AG08396 (cell line): ENCODE measurements at regions not wholly inside any gene's neighbourhood (a gene's known extent, or its start where the extent isn't known, plus 50 kb on each side); places are given as distances from the start of the nearest gene placed in this dataset.
"Not testable (repeated sequence)": the region's sequence is repeated elsewhere in the genome, so short reads cannot be mapped to it uniquely, and the experiment has no call there.

ENCODE experiments used
- DNase-seq: peaks from one replicate; pipeline ENCODE4 v3.0.0; 2012; ENCODE audit warnings: low spot score, mixed read lengths

- DNase-seq = no peak
Observed at GRCh38 chr12:96085475-96085874, 50.1 kb upstream of the LTA4H start.

GRCh38 chr12:96086190-96086589, 50.8 kb upstream of the LTA4H start:
- not testable (repeated sequence) for DNase-seq

GRCh38 chr12:96091833-96092232, 56.4 kb upstream of the LTA4H start:
- no peak for DNase-seq

GRCh38 chr12:96093543-96094196, 58.3 kb upstream of the LTA4H start:
- DNase-seq = no peak

DNA sequence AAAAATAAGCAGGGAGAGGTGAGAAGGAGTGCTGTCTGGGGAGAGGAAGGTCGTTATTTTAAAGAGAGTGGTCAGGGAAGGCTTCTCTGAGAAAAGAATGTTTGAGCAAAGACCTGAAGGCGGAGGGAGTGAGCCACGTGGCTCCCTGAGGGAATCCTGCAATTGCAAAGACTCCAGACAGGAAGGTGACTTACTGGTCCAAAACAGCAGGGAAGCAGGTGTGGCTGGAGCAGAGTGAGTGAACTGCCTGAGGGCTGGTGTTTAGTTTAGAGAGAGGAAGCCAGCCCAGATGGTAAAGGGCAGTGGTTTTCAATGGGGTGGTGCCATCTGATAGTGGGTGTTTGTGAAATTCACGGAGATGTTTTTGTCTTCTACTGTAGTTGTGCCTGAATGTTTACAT, 58.8 kb upstream of the LTA4H start:
- no peak for DNase-seq

DNA sequence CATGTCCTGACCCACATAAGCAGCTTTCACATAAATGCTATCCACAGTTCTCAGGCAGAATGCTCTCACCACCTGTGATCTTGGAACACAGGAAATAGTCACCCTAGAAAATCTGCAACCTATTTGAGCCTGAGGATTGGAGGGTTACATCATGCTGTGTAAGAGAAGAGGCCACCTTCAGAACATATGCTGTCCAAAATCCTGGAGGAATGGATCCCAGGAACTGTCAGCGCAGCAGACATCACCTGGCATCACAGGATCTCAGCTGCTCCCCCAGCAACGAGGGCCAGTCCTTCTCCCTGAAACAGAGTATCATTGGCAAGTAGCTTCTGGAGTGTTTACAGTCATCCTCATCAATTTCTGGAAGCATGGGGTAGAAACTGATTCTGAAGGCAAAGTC, 63.2 kb upstream of the LTA4H start:
- DNase-seq = no peak

- DNase-seq = no peak
Observed at GRCh38 chr12:96099421-96099820, 64.0 kb upstream of the LTA4H start.

DNA sequence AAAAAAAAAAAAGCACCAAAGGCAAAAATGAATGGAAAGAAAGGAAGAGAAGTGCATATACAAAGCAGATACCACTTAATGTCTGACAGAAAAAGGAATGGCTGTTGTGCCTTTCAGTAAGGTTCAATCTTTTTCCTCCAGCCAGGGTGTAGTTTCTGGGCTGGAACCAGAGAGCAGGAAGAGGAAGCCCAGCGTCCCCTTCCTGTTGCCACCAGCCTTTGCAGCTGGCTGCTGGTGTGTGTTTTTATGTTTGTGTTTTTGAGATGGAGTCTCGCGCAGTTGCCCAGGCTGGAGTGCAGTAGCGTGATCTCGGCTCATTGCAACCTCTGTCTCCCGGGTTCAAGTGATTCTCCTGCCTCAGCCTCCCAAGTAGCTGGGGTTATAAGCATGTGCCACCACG, 64.6 kb upstream of the LTA4H start:
- DNase-seq = no peak

DNA sequence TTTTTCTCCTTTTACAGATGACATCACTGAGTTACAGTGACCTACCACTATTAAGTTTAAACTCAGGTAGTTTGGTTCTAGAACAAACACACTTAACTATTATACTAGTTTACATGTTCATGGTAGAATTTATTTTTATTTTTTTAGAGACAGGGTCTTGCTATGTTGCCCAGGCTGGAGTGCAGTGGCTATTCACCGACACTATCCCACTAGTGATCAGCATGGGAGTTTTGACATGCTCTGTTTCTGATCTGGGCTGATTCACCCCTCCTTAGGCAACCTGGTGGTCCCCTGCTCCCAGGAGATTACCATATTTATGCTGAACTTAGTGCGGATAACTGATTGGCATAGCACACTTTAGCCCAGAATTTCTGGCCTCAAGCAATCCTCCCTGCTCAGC, 66.4 kb upstream of the LTA4H start:
- no peak for DNase-seq

DNA sequence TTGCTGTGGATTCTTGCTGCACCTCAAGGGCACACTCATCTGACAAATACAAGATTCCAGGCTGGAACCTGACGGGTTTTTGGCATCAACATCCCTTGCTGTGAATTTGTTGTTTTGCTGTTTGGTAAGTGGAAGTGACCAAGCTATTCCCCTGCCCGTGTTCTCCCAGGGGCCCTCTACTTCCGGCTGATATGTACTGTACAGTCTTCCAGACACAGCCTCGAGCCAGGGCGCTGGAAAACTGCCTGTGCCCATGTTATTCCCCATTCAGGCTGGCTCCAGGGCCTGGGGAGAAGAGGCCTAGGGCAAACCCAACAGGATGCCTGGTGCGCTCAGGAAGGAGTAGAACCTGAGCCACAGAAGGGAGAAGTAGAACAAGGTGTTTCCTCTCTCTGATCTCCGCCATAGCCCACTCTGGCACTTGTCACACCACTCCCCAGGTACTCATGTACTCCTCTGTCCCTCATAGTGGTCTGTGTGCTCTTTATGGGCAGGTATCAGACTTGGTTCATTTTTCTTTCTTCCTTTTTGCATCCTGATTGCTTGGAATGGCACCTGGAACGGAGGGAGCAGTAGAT, 67.8 kb upstream of the LTA4H start:
- DNase-seq = no peak

DNA sequence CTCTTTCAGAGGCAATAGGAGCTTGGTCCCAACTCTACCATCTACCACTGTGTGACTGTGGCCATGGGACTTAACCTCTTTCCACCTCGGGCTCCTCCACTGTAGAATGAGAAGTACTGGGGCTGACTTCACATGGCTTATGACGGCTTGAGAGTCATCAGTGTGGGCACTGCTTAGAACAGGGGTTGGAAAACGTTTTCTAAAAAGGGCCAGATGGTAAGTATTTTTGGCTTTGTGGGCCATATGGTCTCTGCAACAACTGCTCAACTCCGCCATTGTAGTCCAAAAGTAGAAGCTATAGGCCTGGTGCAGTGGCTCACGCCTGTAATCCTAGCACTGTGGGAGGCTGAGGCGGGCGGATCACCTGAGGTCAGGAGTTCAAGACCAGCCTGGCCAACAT, 69.2 kb upstream of the LTA4H start:
- no peak for DNase-seq

GRCh38 chr12:96106137-96106536, 70.8 kb upstream of the LTA4H start:
- DNase-seq = no peak

GRCh38 chr12:96107236-96107635, 71.8 kb upstream of the LTA4H start:
- no peak for DNase-seq

DNA sequence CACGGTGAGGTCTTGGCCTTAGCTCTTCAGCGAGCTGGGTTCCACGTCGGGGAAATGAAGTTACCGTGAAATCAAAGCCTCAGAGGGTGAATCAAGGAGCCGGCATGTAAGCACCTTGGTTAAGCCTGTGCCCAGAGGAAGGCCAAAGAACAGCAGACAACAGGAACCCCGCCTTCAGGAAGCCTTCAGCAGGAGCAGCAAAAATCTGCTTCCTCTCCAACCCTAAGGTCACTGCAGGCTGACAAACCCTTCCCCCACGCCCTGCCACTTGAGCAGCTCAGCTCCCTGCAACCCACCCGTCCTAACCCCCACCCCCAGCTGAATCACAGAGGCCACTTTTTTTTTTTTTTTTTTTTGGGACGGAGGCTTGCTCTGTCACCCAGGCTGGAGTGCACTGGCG, 72.9 kb upstream of the LTA4H start:
- DNase-seq = no peak

- not testable (repeated sequence) for DNase-seq
Observed at GRCh38 chr12:96108941-96109340, 73.6 kb upstream of the LTA4H start.

DNA sequence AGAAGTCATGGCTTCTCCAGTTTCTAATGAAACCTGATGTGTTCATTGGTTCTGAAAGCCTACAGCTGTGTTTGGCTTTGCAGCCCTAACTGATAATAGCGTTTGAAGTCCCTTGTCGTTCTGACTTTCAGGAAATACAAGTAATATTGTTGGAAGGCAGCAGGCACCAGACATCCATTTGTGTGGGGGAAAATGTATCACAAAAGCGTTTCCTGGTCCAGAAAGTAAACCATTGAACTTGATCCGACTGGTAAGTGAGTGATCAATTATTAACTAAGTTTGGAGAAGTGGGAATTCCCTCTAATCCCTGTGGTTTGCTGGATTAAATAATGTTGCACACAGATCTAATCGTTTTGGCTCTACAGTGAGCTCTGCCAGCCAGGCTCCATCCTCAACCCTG, 77.3 kb upstream of the LTA4H start:
- no peak for DNase-seq

GRCh38 chr12:96117460-96117859, 76.7 kb upstream of the ELK3 start:
- DNase-seq = no peak

DNA sequence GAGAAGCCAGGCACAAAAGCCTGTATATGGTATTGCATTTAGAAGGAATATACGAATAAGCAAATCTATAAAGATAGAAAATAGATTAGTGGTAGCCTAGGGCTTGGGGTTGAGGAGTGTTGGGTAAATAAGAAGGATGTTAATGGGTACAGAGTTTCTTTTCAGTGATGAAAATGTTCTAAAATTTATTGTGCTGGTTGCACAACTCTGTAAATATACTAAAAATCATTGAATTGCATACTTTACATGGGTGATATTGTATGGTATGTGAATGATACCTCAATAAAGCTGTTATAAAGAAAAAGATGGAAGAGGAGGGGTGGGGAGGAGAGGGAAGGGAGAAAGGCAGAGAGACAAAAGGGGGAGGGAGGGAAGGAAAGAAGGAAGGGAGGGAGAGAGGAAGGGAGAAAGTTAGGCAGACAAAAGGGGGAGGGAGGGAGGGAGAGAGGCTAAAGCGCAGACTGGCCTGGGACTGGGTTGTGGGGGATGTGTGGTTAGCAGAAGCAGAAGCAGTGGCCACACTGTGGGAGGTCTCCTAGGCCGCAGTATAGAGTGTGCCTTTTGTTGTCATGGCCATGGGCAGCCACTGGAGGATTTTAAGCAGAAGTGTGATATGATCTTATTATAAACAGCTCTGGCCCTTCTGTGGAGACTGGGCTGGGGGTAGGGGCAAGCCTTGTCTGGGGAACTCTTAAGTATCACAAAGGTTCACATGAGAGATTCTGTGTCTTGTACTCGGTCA, 73.6 kb upstream of the ELK3 start:
- no peak for DNase-seq

GRCh38 chr12:96121271-96121711, 72.9 kb upstream of the ELK3 start:
- no peak for DNase-seq

- not testable (repeated sequence) for DNase-seq
Observed at GRCh38 chr12:96128292-96128691, 65.9 kb upstream of the ELK3 start.

- no peak for DNase-seq
Observed at GRCh38 chr12:96130396-96131059, 63.6 kb upstream of the ELK3 start.

DNA sequence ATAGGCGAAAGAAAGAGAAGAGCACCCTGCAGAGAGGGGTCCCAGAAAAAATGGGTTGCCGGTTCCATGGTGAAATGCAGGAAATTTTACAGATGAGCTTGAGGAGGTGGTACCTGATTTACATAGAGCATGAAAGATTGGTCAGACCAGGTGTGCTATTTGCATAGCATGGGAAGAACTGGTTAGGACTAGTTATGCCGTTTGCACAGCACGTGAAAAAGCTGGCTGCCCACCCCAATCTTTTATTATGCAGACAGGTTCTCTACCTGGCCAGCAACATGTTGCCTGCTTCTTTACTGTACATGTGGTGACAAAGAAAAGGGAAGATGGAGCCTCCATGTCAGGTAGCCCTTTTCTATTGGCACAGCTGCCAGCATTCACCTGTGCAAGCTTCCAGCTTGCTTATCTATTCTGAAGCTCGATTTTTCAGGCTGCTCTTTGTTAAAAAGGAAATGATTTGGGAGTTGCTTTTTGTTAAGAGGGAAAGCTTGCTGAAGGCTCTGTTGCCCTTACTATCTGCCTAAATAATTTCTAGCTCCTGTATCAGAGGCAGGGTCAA, 62.9 kb upstream of the ELK3 start:
- DNase-seq = no peak

- DNase-seq = no peak
Observed at GRCh38 chr12:96132819-96133218, 61.4 kb upstream of the ELK3 start.
